A549 (cell line): ENCODE measurements at regions not wholly inside any gene's neighbourhood (a gene's known extent, or its start where the extent isn't known, plus 50 kb on each side); places are given as distances from the start of the nearest gene placed in this dataset.

Source experiments
- ATAC-seq, 2 experiments: fragments of 200-7000 bp in 1 of 2; fragments of >200 bp in 1 of 2; cut with Nextera tagmentation in 1 of 2; cut with Tn5 transposase in 1 of 2; 3 replicates each; pipeline versions ENCODE4 v1.8.0 to v1.9.1; 2018 to 2020; ENCODE audit warnings: mild to moderate bottlenecking in 1 of 2, moderate library complexity in 1 of 2
- CTCF ChIA-PET: fragments of 300-600 bp; sonication (Branson Sonifier 250); formaldehyde crosslinking; extraction: SDS; loops from one replicate; lab custom pipeline; 2021; ENCODE audit warnings: antibody characterized with exemption, inconsistent platforms; lab: Yijun Ruan, JAX
- POLR2A ChIA-PET: fragments of 350-600 bp; formaldehyde crosslinking; extraction: SDS; loops from one replicate; lab custom pipeline; 2021; ENCODE audit warnings: antibody characterized with exemption, inconsistent platforms; lab: Yijun Ruan, JAX
- DNase-seq, 2 experiments: peaks; one replicate each; pipeline versions ENCODE4 v3.0.0 to v3.0.0-alpha.2; 2011 to 2016; ENCODE audit warnings: low read depth in 1 of 2, low spot score in 1 of 2
- FAIRE-seq: peaks from 2 replicates; lab custom pipeline; 2011; peaks lifted over from hg19 to GRCh38; lab: Jason Lieb, UNC
- H3K27ac ChIP-seq, 2 experiments: fragments of >200 bp; sonication (Bioruptor Twin); formaldehyde crosslinking; 3 replicates each; pipeline ENCODE4 v1.5.1; 2016 to 2017
- H3K4me1 ChIP-seq: fragments of >200 bp; sonication (Bioruptor Twin); formaldehyde crosslinking; 3 replicates; pipeline ENCODE4 v1.6.1; 2016
- H3K4me2 ChIP-seq: fragments of >200 bp; sonication (Bioruptor Twin); formaldehyde crosslinking; 3 replicates; pipeline ENCODE4 v1.6.1; 2016
- H3K4me3 ChIP-seq: fragments of >200 bp; sonication (Bioruptor Twin); formaldehyde crosslinking; 3 replicates; pipeline ENCODE4 v1.5.1; 2016
- H3K9me3 ChIP-seq: fragments of >200 bp; sonication (Bioruptor Twin); formaldehyde crosslinking; 3 replicates; pipeline ENCODE4 v1.6.1; 2016
- BHLHE40 ChIP-seq: IDR thresholded peaks from 2 replicates; pipeline ENCODE4 v1.6.1; 2012; ENCODE audit warnings: low read depth, low read length, inconsistent platforms
- CBX2 ChIP-seq: fragments of 200-600 bp; sonication (generic); IDR thresholded peaks from 2 replicates; pipeline ENCODE4 v1.6.1; 2016; ENCODE audit warnings: low read depth, mild to moderate bottlenecking, borderline replicate concordance
- E2F6 ChIP-seq: IDR thresholded peaks from 2 replicates; pipeline ENCODE4 v1.6.1; 2012; ENCODE audit warnings: low read depth, borderline replicate concordance
- EHF ChIP-seq: fragments of 250-450 bp; sonication (Bioruptor Pico); IDR thresholded peaks from 2 replicates; pipeline ENCODE4 v1.5.0; 2020; ENCODE audit warnings: mild to moderate bottlenecking
- EHMT2 ChIP-seq: fragments of 200-600 bp; sonication (generic); IDR thresholded peaks from 2 replicates; pipeline ENCODE4 v1.6.1; 2016; ENCODE audit warnings: antibody characterized with exemption, low read depth, mild to moderate bottlenecking, moderate library complexity
- FOSB ChIP-seq: fragments of 250-450 bp; sonication (Bioruptor Pico); IDR thresholded peaks from 2 replicates; pipeline ENCODE4 v1.5.0; 2020; ENCODE audit warnings: mild to moderate bottlenecking, moderate library complexity
- FOSL2 ChIP-seq, 2 experiments: fragments of 450-650 bp in 1 of 2; fragments of >200 bp in 1 of 2; sonication (Bioruptor Twin) in 1 of 2; formaldehyde crosslinking; IDR thresholded peaks; 2 replicates each; pipeline versions ENCODE4 v1.5.0 to v1.6.1; 2016 to 2020; ENCODE audit warnings: mild to moderate bottlenecking in 1 of 2, moderate library complexity in 1 of 2
- GATA3 ChIP-seq: IDR thresholded peaks from 2 replicates; pipeline ENCODE4 v1.6.1; 2012; ENCODE audit warnings: borderline replicate concordance
- KDM1A ChIP-seq: fragments of 200-600 bp; sonication (generic); IDR thresholded peaks from 2 replicates; pipeline ENCODE4 v1.6.1; 2016; ENCODE audit warnings: low read depth, mild to moderate bottlenecking
- KDM5A ChIP-seq: fragments of 200-600 bp; sonication (generic); IDR thresholded peaks from 2 replicates; pipeline ENCODE4 v1.6.1; 2016; ENCODE audit warnings: antibody characterized with exemption, mild to moderate bottlenecking
- MAFK ChIP-seq: fragments of 450-650 bp; IDR thresholded peaks from 2 replicates; pipeline ENCODE4 v1.6.1; 2014; ENCODE audit not compliant: partially characterized antibody
- MAZ ChIP-seq: fragments of 150-350 bp; IDR thresholded peaks from 2 replicates; pipeline ENCODE4 v1.6.1; 2014; ENCODE audit warnings: antibody characterized with exemption, low read depth, low read length, borderline replicate concordance
- MYC ChIP-seq: IDR thresholded peaks from 2 replicates; pipeline ENCODE4 v1.6.1; 2012; ENCODE audit warnings: mild to moderate bottlenecking, inconsistent platforms, low read length, improper control_type of control experiment, borderline replicate concordance
- NPAS2 ChIP-seq: fragments of 250-450 bp; sonication (Bioruptor Pico); IDR thresholded peaks from 2 replicates; pipeline ENCODE4 v1.8.0; 2022; ENCODE audit warnings: mild to moderate bottlenecking, moderate library complexity, borderline replicate concordance
- PBX3 ChIP-seq: IDR thresholded peaks from 2 replicates; pipeline ENCODE4 v1.6.1; 2012
- PHF8 ChIP-seq: fragments of 200-600 bp; sonication (generic); IDR thresholded peaks from 2 replicates; pipeline ENCODE4 v1.6.1; 2016; ENCODE audit warnings: low read depth, mild to moderate bottlenecking, antibody characterized with exemption, moderate library complexity, borderline replicate concordance
- RFX5 ChIP-seq: fragments of 450-650 bp; IDR thresholded peaks from 2 replicates; pipeline ENCODE4 v1.7.1; 2014; ENCODE audit warnings: antibody characterized with exemption, mild to moderate bottlenecking, moderate library complexity
- SREBF2 ChIP-seq: fragments of 450-650 bp; IDR thresholded peaks from 2 replicates; pipeline ENCODE4 v1.6.1; 2014; ENCODE audit warnings: mild to moderate bottlenecking, moderate library complexity
- TFCP2L1 ChIP-seq: fragments of 250-450 bp; sonication (Bioruptor Pico); IDR thresholded peaks from 2 replicates; pipeline ENCODE4 v1.5.0; 2021; ENCODE audit warnings: mild to moderate bottlenecking
- WGBS: methylation state at CpG from one replicate; pipeline ENCODE4 v1.1.6; 2017; ENCODE audit errors: missing lambda C conversion rate; 5-methylcytosine and 5-hydroxymethylcytosine counted together
- TF ChIP-seq, protein P1 (sequence below): IDR thresholded peaks from 2 replicates; pipeline ENCODE4 v1.6.1; 2012
- TF ChIP-seq, protein P2 (sequence below): fragments of 200-600 bp; sonication (generic); IDR thresholded peaks from 2 replicates; pipeline ENCODE4 v1.6.1; 2016; ENCODE audit warnings: antibody characterized with exemption, mild to moderate bottlenecking, moderate library complexity
- TF ChIP-seq, protein P3 (sequence below): fragments of 250-450 bp; sonication (Bioruptor Pico); IDR thresholded peaks from 2 replicates; pipeline ENCODE4 v1.5.0; 2021; ENCODE audit warnings: mild to moderate bottlenecking, moderate library complexity, borderline replicate concordance

GRCh38 chr10:78591066-78591465 is 477.7 kb upstream of the ZMIZ1 start:
- H3K4me2 ChIP-seq = no peak overlapping the region
- H3K4me3 ChIP-seq = no peak overlapping the region
- ATAC-seq (no peak), FAIRE-seq (no peak), DNase-seq (no peak)
- POLR2A ChIA-PET = no interaction called here
- H3K9me3 ChIP-seq = no peaks in the 10 kb centered on the region
- CTCF ChIA-PET = no interaction called here
- 23% methylated on average over 2 of the region's 2 CpGs for WGBS
- TF ChIP-seq KDM5A = no peak
- no peak for TF ChIP-seq RFX5
- TF ChIP-seq MAZ = no peak
- no peak for TF ChIP-seq EHF (CRISPR knock-in tag)
- TF ChIP-seq FOSB (CRISPR knock-in tag) = no peak
- TF ChIP-seq EHMT2 = no peak
- TF ChIP-seq, protein P1, sequence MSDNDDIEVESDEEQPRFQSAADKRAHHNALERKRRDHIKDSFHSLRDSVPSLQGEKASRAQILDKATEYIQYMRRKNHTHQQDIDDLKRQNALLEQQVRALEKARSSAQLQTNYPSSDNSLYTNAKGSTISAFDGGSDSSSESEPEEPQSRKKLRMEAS = no peak
- no peak for TF ChIP-seq PBX3
- H3K4me1 ChIP-seq = no peaks in the 10 kb centered on the region
- no peak overlapping the region for H3K27ac ChIP-seq

- no peaks in the 10 kb centered on the region for H3K9me3 ChIP-seq
- CTCF ChIA-PET = interaction anchor here (1.0 to 2.0 kb wide), 3 partner anchors 12 to 549 kb away, joined by 3 to 5 read pairs (median 3); no protein-coding TSS in a partner anchor
- TF ChIP-seq, protein P2, sequence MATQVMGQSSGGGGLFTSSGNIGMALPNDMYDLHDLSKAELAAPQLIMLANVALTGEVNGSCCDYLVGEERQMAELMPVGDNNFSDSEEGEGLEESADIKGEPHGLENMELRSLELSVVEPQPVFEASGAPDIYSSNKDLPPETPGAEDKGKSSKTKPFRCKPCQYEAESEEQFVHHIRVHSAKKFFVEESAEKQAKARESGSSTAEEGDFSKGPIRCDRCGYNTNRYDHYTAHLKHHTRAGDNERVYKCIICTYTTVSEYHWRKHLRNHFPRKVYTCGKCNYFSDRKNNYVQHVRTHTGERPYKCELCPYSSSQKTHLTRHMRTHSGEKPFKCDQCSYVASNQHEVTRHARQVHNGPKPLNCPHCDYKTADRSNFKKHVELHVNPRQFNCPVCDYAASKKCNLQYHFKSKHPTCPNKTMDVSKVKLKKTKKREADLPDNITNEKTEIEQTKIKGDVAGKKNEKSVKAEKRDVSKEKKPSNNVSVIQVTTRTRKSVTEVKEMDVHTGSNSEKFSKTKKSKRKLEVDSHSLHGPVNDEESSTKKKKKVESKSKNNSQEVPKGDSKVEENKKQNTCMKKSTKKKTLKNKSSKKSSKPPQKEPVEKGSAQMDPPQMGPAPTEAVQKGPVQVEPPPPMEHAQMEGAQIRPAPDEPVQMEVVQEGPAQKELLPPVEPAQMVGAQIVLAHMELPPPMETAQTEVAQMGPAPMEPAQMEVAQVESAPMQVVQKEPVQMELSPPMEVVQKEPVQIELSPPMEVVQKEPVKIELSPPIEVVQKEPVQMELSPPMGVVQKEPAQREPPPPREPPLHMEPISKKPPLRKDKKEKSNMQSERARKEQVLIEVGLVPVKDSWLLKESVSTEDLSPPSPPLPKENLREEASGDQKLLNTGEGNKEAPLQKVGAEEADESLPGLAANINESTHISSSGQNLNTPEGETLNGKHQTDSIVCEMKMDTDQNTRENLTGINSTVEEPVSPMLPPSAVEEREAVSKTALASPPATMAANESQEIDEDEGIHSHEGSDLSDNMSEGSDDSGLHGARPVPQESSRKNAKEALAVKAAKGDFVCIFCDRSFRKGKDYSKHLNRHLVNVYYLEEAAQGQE = no peak
- TF ChIP-seq GATA3 (no peak), CBX2 (no peak), MAFK (no peak), SREBF2 (no peak), FOSL2 (IDR thresholded peaks at IDR 0.05) (no peak), FOSL2 (CRISPR knock-in tag; IDR thresholded peaks at IDR 0.05) (no peak), KDM1A (no peak), E2F6 (no peak), BHLHE40 (no peak), MYC (no peak), PHF8 (no peak), TFCP2L1 (CRISPR knock-in tag) (no peak), NPAS2 (CRISPR knock-in tag) (no peak)
- TF ChIP-seq, protein P3, sequence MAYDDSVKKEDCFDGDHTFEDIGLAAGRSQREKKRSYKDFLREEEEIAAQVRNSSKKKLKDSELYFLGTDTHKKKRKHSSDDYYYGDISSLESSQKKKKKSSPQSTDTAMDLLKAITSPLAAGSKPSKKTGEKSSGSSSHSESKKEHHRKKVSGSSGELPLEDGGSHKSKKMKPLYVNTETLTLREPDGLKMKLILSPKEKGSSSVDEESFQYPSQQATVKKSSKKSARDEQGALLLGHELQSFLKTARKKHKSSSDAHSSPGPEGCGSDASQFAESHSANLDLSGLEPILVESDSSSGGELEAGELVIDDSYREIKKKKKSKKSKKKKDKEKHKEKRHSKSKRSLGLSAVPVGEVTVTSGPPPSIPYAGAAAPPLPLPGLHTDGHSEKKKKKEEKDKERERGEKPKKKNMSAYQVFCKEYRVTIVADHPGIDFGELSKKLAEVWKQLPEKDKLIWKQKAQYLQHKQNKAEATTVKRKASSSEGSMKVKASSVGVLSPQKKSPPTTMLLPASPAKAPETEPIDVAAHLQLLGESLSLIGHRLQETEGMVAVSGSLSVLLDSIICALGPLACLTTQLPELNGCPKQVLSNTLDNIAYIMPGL = no peak
- POLR2A ChIA-PET = no interaction called here
- no peaks in the 10 kb centered on the region for H3K4me1 ChIP-seq
- 37% methylated on average over 7 of the region's 7 CpGs for WGBS
- DNase-seq (no peak), ATAC-seq (no peak), FAIRE-seq (no peak)
- H3K4me3 ChIP-seq = no peak overlapping the region
- no peak overlapping the region for H3K27ac ChIP-seq
- no peak overlapping the region for H3K4me2 ChIP-seq
Measured at GRCh38 chr10:78594559-78595268, 474.1 kb upstream of the ZMIZ1 start.
